Right lobe of liver (tissue), 6 donors: ENCODE measurements at regions not wholly inside any gene's neighbourhood (a gene's known extent, or its start where the extent isn't known, plus 50 kb on each side); places are given as distances from the start of the nearest gene placed in this dataset.

Experiments
- ATAC-seq, 4 donors: fragments of 200-7000 bp; cut with Tn5 transposase; one replicate each; pipeline ENCODE4 v1.9.1; 2020; ENCODE audit warnings: mild to moderate bottlenecking in 4 of 4, moderate library complexity in 4 of 4
- DNase-seq, 3 donors: peaks; one replicate each; pipeline ENCODE4 v3.0.0-alpha.2; 2020
- H3K27ac ChIP-seq, 3 donors: fragments of 200-600 bp; one replicate each; pipeline ENCODE4 v1.8.0; 2022
- H3K27me3 ChIP-seq, 2 donors: fragments of 200-600 bp; one replicate each; pipeline ENCODE4 v1.8.0; 2022
- H3K36me3 ChIP-seq, 4 donors: fragments of 200-600 bp; sonication (generic) in 1 of 4; one replicate each; pipeline versions ENCODE4 v1.5.1 to v1.8.0; 2017 to 2022; ENCODE audit warnings: control low read depth in 1 of 4
- H3K4me1 ChIP-seq, 4 donors: fragments of 200-600 bp; sonication (generic) in 1 of 4; one replicate each; pipeline versions ENCODE4 v1.5.1 to v1.8.0; 2017 to 2022; ENCODE audit warnings: control low read depth in 1 of 4
- H3K4me3 ChIP-seq, 3 donors: fragments of 200-600 bp; one replicate each; pipeline ENCODE4 v1.8.0; 2022
- H3K9me3 ChIP-seq, 4 donors: fragments of 200-600 bp; sonication (generic) in 1 of 4; one replicate each; pipeline versions ENCODE4 v1.5.1 to v1.8.0; 2017 to 2022; ENCODE audit warnings: control low read depth in 1 of 4
- CTCF ChIP-seq, 4 donors: fragments of 200-600 bp in 3 of 4; fragments of 450-650 bp in 1 of 4; IDR thresholded peaks; one replicate each; pipeline versions ENCODE4 v1.5.1 to v1.8.0; 2016 to 2022; ENCODE audit warnings: antibody characterized with exemption in 4 of 4, mild to moderate bottlenecking in 2 of 4
- POLR2A ChIP-seq: fragments of 450-650 bp; IDR thresholded peaks from one replicate; pipeline ENCODE4 v1.6.1; 2017; ENCODE audit warnings: antibody characterized with exemption, mild to moderate bottlenecking
- WGBS: methylation state at CpG from one replicate; pipeline ENCODE4 v1.1.6; 2018; ENCODE audit warnings: low coverage, low lambda C conversion rate; ENCODE audit not compliant: insufficient coverage; ENCODE audit errors: missing lambda C conversion rate; 5-methylcytosine and 5-hydroxymethylcytosine counted together
- intact Hi-C, 2 donors: fragments of 100-400 bp; cut with DNase I; formaldehyde crosslinking; loops; one replicate each; pipeline versions ENCODE4 v1.11.2 to v1.14.1; 2022
- donor health status: DM: no; HTN: yes; CAD: no.
- donor health status: DM: no; HTN: no; CAD: no.
- donor health status: DM: no; HTN: no; CAD: no.
- donor health status: DM: no; HTN: yes; CAD: no.
- donor health status: DM: no; HTN: yes; CAD: no.

- TF ChIP-seq POLR2A, result no peak
- TF ChIP-seq CTCF (IDR thresholded peaks at IDR 0.05), result no peak
- Histone ChIP-seq H3K9me3 (no peaks in the 10 kb centered on the region), H3K36me3 (no peaks in the 10 kb centered on the region), H3K4me1 (no peaks in the 10 kb centered on the region), H3K27ac (no peak overlapping the region), H3K4me3 (no peak overlapping the region), H3K27me3 (no peaks in the 10 kb centered on the region)
- intact Hi-C loops, result no loop called here
- ATAC-seq (no peak), DNase-seq (no peak)
Measured at GRCh38 chr2:195606179-195606578, 50.8 kb upstream of the SLC39A10 start.

- no peak for TF ChIP-seq POLR2A
- no peak for TF ChIP-seq CTCF (IDR thresholded peaks at IDR 0.05)
- WGBS, result 78% methylated on average over 5 of the region's 5 CpGs
- no peaks in the 10 kb centered on the region for H3K36me3 ChIP-seq
- H3K9me3 ChIP-seq, result no peaks in the 10 kb centered on the region
- DNase-seq (no peak), ATAC-seq (no peak)
- no peaks in the 10 kb centered on the region for H3K4me1 ChIP-seq
- H3K4me3 ChIP-seq, result no peak overlapping the region
- intact Hi-C loops, result no loop called here
- H3K27ac ChIP-seq, result no peak overlapping the region
- no peaks in the 10 kb centered on the region for H3K27me3 ChIP-seq
Measured at GRCh38 chr2:195604706-195605105, 52.3 kb upstream of the SLC39A10 start.

GRCh38 chr2:195603998-195604397, 53.0 kb upstream of the SLC39A10 start:
- no peak overlapping the region for H3K27ac ChIP-seq
- no peaks in the 10 kb centered on the region for H3K4me1 ChIP-seq
- 86% methylated on average over 4 of the region's 4 CpGs for WGBS
- no peaks in the 10 kb centered on the region for H3K27me3 ChIP-seq
- TF ChIP-seq POLR2A (no peak), CTCF (IDR thresholded peaks at IDR 0.05) (no peak)
- DNase-seq, result no peak
- intact Hi-C loops, result no loop called here
- no peaks in the 10 kb centered on the region for H3K36me3 ChIP-seq
- no peaks in the 10 kb centered on the region for H3K9me3 ChIP-seq
- peak in 1 of 4 donors; percentile 23 for ATAC-seq
- no peak overlapping the region for H3K4me3 ChIP-seq

GRCh38 chr2:195603408-195603807, 53.6 kb upstream of the SLC39A10 start:
- Histone ChIP-seq H3K4me3 (no peak overlapping the region), H3K27ac (no peak overlapping the region), H3K9me3 (no peaks in the 10 kb centered on the region), H3K36me3 (no peaks in the 10 kb centered on the region), H3K4me1 (no peaks in the 10 kb centered on the region), H3K27me3 (no peaks in the 10 kb centered on the region)
- WGBS, result 71% methylated on average over 4 of the region's 4 CpGs
- DNase-seq, result no peak
- no peak for ATAC-seq
- TF ChIP-seq CTCF (IDR thresholded peaks at IDR 0.05) (no peak), POLR2A (no peak)
- intact Hi-C loops, result no loop called here

- TF ChIP-seq CTCF (IDR thresholded peaks at IDR 0.05), result no peak
- Histone ChIP-seq H3K9me3 (no peaks in the 10 kb centered on the region), H3K27me3 (no peaks in the 10 kb centered on the region), H3K27ac (no peak overlapping the region), H3K4me3 (no peak overlapping the region), H3K36me3 (no peaks in the 10 kb centered on the region), H3K4me1 (no peaks in the 10 kb centered on the region)
- no peak for DNase-seq
- ATAC-seq, result no peak
- intact Hi-C loops, result no loop called here
- 76% methylated on average over 5 of the region's 7 CpGs for WGBS
Measured at GRCh38 chr2:195602687-195603086, 54.3 kb upstream of the SLC39A10 start.
